GM12865 (cell line): ENCODE measurements at regions not wholly inside any gene's neighbourhood (a gene's known extent, or its start where the extent isn't known, plus 50 kb on each side); places are given as distances from the start of the nearest gene placed in this dataset.

Source experiments
- DNase-seq: peaks from one replicate; pipeline ENCODE4 v3.0.0; 2010; ENCODE audit warnings: low read depth
- H3K4me3 ChIP-seq: 2 replicates; pipeline ENCODE4 v1.5.1; 2011; ENCODE audit warnings: mild to moderate bottlenecking, low read depth, low read length, control low read depth
- TF ChIP-seq, protein P1 (sequence below): IDR thresholded peaks from 2 replicates; pipeline ENCODE4 v1.5.1; 2011; ENCODE audit warnings: low read length, control low read depth, low read depth, inconsistent platforms; ENCODE audit not compliant: insufficient read depth; ENCODE audit errors: missing control alignments

GRCh38 chr10:57145548-57145947 is 784.5 kb upstream of the ZWINT start:
- DNase-seq, result no peak
- no peak overlapping the region for H3K4me3 ChIP-seq
- TF ChIP-seq, protein P1, sequence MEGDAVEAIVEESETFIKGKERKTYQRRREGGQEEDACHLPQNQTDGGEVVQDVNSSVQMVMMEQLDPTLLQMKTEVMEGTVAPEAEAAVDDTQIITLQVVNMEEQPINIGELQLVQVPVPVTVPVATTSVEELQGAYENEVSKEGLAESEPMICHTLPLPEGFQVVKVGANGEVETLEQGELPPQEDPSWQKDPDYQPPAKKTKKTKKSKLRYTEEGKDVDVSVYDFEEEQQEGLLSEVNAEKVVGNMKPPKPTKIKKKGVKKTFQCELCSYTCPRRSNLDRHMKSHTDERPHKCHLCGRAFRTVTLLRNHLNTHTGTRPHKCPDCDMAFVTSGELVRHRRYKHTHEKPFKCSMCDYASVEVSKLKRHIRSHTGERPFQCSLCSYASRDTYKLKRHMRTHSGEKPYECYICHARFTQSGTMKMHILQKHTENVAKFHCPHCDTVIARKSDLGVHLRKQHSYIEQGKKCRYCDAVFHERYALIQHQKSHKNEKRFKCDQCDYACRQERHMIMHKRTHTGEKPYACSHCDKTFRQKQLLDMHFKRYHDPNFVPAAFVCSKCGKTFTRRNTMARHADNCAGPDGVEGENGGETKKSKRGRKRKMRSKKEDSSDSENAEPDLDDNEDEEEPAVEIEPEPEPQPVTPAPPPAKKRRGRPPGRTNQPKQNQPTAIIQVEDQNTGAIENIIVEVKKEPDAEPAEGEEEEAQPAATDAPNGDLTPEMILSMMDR, result no peak

- DNase-seq, result no peak
- no peak overlapping the region for H3K4me3 ChIP-seq
- TF ChIP-seq, protein P1, result no peak
Measured at GRCh38 chr10:57142925-57143576, 782.0 kb upstream of the ZWINT start.

- TF ChIP-seq, protein P1, result no peak
- no peak for DNase-seq
Measured at GRCh38 chr10:57141708-57142107, 780.6 kb upstream of the ZWINT start.

GRCh38 chr10:57119684-57120083 is 758.6 kb upstream of the ZWINT start:
- DNase-seq, result no peak
- H3K4me3 ChIP-seq, result no peak overlapping the region
- TF ChIP-seq, protein P1, result no peak

More at GRCh38 chr10:57141708-57142107, 780.6 kb upstream of the ZWINT start:
- no peak overlapping the region for H3K4me3 ChIP-seq

DNA sequence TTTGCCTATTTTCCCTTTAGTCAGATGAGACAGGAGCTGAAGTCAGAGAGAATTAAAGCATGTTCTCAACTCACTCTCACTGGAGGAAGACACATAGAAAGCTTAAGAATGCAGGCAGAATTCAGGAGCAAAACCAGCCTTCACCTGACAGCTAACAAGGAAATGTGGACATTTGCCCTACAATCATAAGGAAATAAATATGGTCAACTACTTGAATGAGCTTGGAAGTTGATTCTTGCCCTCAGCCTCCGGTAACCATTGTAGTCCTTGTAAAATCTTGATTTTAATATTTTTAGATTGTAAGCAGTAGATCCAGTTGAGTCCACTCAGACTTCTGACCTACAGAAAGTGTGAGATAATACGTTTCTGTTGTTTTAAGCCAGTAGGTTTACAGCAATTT is 752.5 kb upstream of the ZWINT start:
- TF ChIP-seq, protein P1, result no peak
- H3K4me3 ChIP-seq, result no peak overlapping the region
- no peak for DNase-seq

DNA sequence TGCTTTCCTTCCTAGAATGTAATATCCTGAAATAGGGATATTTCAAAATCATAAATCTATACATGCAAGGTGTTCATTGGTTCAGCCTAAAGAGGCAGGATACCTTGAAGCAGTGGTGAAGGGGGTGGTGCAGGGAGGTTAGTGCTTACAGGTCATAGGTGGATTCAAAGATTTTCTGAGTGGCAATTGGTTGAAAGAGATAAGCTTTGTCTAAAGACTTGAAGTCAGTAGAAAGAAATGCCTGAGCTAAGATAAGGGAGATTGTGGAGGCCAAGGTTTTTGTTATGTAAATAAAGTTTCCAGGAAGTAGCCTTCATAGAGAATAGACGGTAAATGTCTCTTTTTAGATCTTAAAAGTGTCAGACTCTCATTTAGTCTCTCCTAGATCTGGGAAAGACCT is 741.2 kb upstream of the ZWINT start:
- TF ChIP-seq, protein P1, result no peak
- DNase-seq, result no peak
- H3K4me3 ChIP-seq, result no peak overlapping the region

DNA sequence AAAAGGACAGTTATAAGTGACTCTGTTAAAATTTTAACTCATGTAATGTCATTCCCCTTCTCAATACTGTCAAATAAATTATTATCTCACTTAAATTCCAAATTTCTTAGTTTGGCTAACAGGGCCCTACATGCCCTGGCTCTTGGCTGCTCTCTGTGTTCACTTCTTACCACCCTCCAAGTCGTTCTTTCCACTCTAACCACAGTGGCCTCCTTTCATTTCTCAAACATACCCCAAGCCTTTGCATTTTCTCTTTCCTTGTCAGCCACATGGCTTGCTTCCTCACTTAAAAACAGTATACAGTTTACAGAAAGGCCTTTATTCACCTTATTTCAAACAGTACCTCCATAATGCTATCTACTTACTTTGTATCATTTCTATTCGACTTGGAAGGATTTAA is 737.1 kb upstream of the ZWINT start:
- no peak overlapping the region for H3K4me3 ChIP-seq
- DNase-seq, result peak; percentile 28
- TF ChIP-seq, protein P1, result no peak
